GM18907 (cell line): ENCODE measurements at regions not wholly inside any gene's neighbourhood (a gene's known extent, or its start where the extent isn't known, plus 50 kb on each side); places are given as distances from the start of the nearest gene placed in this dataset.

Experiments used
- ATAC-seq: cut with Tn5 transposase; IDR thresholded peaks from one replicate; pipeline ENCODE4 v1.9.1; 2021; ENCODE audit warnings: mild to moderate bottlenecking, moderate library complexity; ENCODE audit not compliant: unreplicated experiment

GRCh38 chr17:63125987-63126386 lies 160.0 kb downstream of the TANC2 start:
- ATAC-seq: no peak

- no peak for ATAC-seq
These were observed 160.6 kb downstream of the TANC2 start for GRCh38 chr17:63126607-63127006.

- ATAC-seq: no peak
These were observed 166.4 kb downstream of the TANC2 start for GRCh38 chr17:63132459-63132911.

GRCh38 chr17:63133491-63133890 lies 167.5 kb downstream of the TANC2 start:
- ATAC-seq: no peak

- no peak for ATAC-seq
These were observed 168.8 kb downstream of the TANC2 start for GRCh38 chr17:63134867-63135266.

- no peak for ATAC-seq
These were observed 170.5 kb downstream of the TANC2 start for GRCh38 chr17:63136369-63137012.

- ATAC-seq: no peak
These were observed 171.1 kb downstream of the TANC2 start for GRCh38 chr17:63137163-63137562.

- ATAC-seq: no peak
These were observed 172.7 kb downstream of the TANC2 start for GRCh38 chr17:63138713-63139112.

GRCh38 chr17:63139356-63139755 lies 173.3 kb downstream of the TANC2 start:
- ATAC-seq: no peak

- ATAC-seq: no peak
These were observed 174.2 kb downstream of the TANC2 start for GRCh38 chr17:63140255-63140654.

GRCh38 chr17:63142836-63143235 lies 176.8 kb downstream of the TANC2 start:
- no peak for ATAC-seq

- ATAC-seq: no peak
These were observed 184.5 kb downstream of the TANC2 start for GRCh38 chr17:63150490-63150889.

- ATAC-seq: no peak
These were observed 185.0 kb downstream of the TANC2 start for GRCh38 chr17:63150994-63151464.

GRCh38 chr17:63151941-63152523 lies 186.0 kb downstream of the TANC2 start:
- ATAC-seq: no peak

GRCh38 chr17:63153488-63153887 lies 187.5 kb downstream of the TANC2 start:
- no peak for ATAC-seq

GRCh38 chr17:63154586-63155244 lies 188.7 kb downstream of the TANC2 start:
- no peak for ATAC-seq

- ATAC-seq: no peak
These were observed 191.0 kb downstream of the TANC2 start for GRCh38 chr17:63156986-63157385.

GRCh38 chr17:63162406-63163157 lies 196.5 kb downstream of the TANC2 start:
- ATAC-seq: no peak

GRCh38 chr17:63163158-63163520 lies 197.1 kb downstream of the TANC2 start:
- no peak for ATAC-seq

GRCh38 chr17:63165400-63165799 lies 199.4 kb downstream of the TANC2 start:
- ATAC-seq: no peak

- ATAC-seq: no peak
These were observed 204.8 kb downstream of the TANC2 start for GRCh38 chr17:63170795-63171194.
